Stimulated activated CD8-positive, alpha-beta memory T cell treated with anti-CD3 and anti-CD28 coated beads, Interleukin-15, amount 100 ng/mL, for 4 hours (primary cell): ENCODE measurements at regions not wholly inside any gene's neighbourhood (a gene's known extent, or its start where the extent isn't known, plus 50 kb on each side); places are given as distances from the start of the nearest gene placed in this dataset.
"Not testable (repeated sequence)": the region's sequence is repeated elsewhere in the genome, so short reads cannot be mapped to it uniquely, and the experiment has no call there.

Experiments
- DNase-seq, 2 donors: peaks; one replicate each; pipeline ENCODE4 v3.0.0-alpha.2; 2020; ENCODE audit warnings: low read depth in 2 of 2

- DNase-seq, result no peak
These were observed 118.8 kb downstream of the SKIDA1 start for GRCh38 chr10:21406595-21407193.

- DNase-seq, result no peak
These were observed 119.5 kb downstream of the SKIDA1 start for GRCh38 chr10:21405981-21406380.

DNA sequence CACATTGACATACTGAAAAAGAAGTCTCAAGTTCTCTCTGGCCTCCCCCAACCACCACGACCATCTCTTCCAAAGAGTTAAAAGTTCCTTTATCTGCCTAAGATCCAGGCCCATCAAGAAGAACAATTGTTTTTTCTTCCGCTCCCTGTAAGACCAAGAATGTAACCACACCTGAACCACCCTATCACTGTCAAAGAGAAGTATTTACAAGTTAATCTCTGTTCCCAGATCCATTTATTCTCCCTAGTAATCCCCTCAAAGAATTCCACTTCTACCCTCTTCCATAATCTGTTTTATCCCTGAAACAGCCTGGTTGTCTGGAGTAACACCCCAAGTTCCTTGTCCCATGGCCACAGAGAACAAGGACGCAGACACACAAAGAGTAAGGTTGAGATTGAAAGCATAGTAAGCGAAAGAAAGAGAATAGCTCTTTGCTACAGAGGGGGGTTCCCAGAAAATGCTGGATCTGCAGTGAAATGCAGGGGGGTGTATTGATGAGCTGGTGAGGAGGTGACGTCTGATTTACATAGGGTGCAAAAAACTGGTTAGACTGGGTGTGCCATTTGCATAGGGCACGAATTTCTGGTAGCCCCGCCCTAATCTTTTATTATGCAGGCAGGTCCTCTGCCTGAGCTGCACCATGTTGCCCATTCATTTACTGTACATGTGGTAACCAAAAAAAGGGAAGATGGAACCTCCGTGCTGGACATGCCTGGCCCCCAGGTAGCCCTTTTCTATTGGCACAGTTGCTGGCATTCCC lies 122.0 kb downstream of the SKIDA1 start:
- DNase-seq, result no peak

GRCh38 chr10:21402606-21403083 lies 122.8 kb downstream of the SKIDA1 start:
- no peak for DNase-seq

GRCh38 chr10:21401196-21401595 lies 124.3 kb downstream of the SKIDA1 start:
- DNase-seq, result no peak

DNA sequence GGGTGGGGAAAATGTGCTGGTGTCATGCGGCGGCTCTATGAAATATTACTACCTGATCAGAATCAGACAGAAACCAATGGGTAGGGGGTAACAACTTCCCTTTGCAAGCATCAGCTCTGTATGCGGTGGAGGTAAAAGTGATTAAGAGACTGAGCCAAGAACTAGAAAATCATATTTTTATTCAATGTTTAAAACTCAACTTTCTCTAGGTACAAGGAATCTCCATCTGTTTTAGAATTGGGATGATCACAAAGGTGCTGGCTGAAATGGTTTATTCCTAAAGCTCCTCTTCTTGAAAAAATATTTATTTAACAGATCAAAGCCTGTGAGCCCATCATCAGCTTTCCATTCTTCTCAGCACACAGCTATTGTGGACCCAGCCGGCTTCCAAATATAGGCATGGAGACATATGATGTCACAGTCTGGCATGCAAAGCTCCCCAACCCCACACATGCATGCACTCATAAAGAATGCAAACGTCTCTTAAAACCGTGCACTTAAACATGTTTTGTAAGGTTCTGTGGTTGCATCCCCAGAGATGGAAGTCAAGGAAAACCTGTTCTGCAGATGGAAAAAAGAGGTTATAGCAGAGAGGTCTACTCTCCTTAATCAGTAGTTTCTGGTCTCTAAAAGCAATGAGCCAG lies 126.0 kb downstream of the SKIDA1 start:
- no peak for DNase-seq

GRCh38 chr10:21398563-21399231 lies 126.8 kb downstream of the SKIDA1 start:
- no peak for DNase-seq

DNA sequence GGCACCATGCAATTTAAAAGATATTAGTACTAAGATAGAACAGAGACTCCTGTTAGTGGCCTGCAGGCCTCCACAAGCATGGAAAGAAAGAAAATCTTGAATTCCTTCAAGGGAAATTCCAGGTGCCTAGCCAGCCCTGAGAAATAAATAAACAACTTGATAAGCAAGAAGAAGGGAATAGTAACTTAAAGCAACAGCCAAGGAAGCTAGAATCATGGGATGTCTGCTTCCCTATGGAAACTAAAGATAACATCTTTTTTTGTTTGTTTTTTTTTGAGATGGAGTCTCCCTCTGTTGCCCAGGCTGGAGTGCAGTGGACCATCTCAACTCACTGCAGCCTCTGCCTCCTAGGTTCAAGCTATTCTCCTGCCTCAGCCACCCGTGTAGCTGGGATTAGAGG lies 128.6 kb downstream of the SKIDA1 start:
- no peak for DNase-seq

GRCh38 chr10:21393931-21394330 lies 131.6 kb downstream of the SKIDA1 start:
- DNase-seq, result no peak

DNA sequence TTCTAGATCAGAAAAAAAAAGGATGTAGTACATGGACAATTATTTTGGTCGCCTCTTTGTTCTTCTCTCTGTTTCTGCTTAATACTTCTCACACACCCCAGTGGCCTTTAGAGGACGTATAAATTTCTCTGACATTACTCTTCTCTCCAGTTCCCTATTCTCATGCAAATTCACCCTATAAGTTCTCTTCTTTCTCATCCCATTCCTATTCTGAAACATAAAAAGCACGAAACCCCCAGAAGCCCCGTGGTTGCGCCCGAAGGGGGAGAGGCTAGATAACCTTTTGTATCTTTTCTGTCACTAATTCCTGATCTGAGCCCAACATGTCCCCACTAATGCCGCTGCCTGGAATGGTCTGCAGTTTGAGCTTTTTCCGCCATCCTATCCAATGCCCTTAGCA lies 136.9 kb downstream of the SKIDA1 start:
- no peak for DNase-seq

GRCh38 chr10:21387868-21388267 lies 137.6 kb downstream of the SKIDA1 start:
- no peak for DNase-seq

GRCh38 chr10:21385996-21386585 lies 139.4 kb downstream of the SKIDA1 start:
- DNase-seq, result no peak

- DNase-seq, result no peak
These were observed 139.9 kb downstream of the SKIDA1 start for GRCh38 chr10:21385536-21385935.

DNA sequence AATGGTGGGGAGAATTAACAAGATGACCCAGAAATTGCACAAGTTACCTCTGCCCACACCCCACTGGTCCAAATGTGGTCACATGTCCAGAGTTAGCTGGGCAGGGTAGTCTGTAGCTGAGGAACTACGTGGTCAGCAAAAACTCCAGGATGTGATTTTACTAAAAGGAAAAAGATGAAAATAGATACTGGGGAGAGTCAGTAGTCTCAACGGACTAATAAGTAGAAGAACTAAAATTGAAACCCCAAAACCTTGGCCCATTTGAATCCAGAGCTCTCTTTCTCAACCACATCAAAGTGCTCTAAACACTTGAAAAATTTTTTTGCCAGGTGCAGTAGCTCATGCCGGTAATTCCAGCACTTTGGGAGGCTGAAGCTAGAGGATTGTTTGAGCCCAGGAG lies 146.3 kb downstream of the SKIDA1 start:
- no peak for DNase-seq

- not testable (repeated sequence) for DNase-seq
These were observed 150.2 kb downstream of the SKIDA1 start for GRCh38 chr10:21375274-21375673.

DNA sequence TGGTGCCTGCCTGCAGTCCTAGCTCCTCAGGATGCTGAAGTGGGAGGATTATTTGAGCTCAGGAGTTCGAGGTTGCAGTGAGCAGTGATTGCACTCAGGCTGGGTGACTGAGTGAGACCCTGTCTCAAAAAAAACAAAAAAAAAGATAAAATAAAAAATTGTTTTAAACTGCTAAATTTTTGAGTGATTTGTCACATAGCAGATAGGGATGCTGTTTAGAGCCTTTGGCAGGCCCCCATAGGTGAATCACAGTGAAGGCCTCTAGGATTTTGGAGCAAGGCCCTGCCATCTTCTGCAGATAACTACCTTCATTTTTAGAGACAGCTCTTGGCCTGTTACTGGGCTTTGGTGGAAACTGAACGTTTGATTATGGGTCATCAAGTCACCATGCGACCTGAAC lies 151.6 kb downstream of the SKIDA1 start:
- not testable (repeated sequence) for DNase-seq

DNA sequence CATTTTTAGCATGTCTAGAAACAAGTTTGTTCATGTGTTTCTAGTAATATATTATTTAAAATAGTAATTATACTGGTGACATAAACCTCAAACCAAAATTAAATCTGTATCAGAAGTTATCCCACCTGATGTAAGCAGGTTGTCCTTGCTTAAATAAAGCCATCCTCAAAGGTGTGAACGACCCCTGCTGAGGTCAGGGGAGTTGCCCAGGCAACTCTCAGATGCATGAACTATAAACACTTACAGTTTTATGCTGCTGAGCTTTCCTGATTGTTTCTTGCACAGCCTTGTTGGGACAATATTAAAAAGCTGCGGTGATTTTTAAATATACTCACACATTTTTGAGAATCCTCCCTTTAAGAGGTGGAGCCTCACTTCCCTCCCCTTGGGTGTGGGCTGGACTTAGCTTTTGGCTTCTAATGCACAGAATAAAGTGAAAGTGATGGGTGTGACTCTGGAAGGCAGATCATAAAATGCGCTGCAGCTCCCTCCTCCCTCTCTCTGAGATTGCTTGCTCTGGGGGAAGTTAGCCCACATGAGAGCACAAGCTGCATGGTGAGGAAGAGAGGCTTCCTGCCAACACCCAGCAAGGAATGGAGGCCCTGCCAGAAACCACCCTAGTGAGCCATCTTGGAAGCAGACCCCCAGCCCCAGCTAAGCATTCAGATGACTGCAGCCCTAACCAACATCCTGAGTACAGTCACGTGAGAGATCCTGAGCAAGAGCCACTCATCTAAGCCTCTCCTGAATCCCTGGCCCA lies 152.7 kb downstream of the SKIDA1 start:
- DNase-seq, result no peak

- no peak for DNase-seq
These were observed 155.8 kb downstream of the SKIDA1 start for GRCh38 chr10:21369697-21370096.

DNA sequence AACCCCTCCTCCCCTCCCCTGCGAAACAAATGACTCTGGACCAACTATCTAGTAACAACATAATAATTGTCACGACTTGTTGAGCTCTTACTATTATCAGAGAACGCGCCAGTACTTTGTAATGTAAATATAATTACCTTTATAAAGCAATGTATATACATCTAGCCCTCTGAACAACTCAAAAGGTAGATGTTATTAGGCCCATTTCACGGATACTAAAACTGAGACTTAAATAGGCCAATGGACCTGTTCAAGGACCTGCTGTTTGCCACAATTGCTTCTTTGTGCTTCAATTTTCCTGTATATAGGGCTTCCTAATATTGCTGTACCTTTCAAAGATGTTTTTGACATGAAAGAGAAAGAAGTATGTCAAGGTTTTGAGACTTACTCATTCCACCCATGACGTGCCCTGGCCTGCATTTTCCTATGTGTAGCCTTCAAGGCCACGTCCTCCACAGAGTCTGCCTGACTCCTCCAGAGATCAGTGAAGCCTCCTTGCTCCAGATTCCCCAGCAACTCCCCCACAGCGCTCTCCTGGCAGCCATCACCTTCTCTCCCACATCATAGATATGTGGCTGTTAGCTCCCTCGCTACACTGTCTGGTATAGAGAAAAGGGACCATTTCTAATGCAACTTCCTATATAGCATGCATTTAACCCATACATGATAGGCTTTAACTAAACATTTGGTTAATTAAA lies 156.6 kb downstream of the SKIDA1 start:
- no peak for DNase-seq

GRCh38 chr10:21368022-21368582 lies 157.4 kb downstream of the SKIDA1 start:
- DNase-seq, result no peak
